ENCODE measurements at regions not wholly inside any gene's neighbourhood (a gene's known extent, or its start where the extent isn't known, plus 50 kb on each side); places are given as distances from the start of the nearest gene placed in this dataset.

- no peak for DNase-seq
Measured at GRCh38 chr2:48145845-48146452, 168.5 kb upstream of the FOXN2 start.

GRCh38 chr2:48146552-48146951, 167.9 kb upstream of the FOXN2 start:
- DNase-seq = no peak

- DNase-seq = no peak
Measured at GRCh38 chr2:48147719-48148118, 166.8 kb upstream of the FOXN2 start.

- DNase-seq = no peak
Measured at GRCh38 chr2:48148841-48149430, 165.5 kb upstream of the FOXN2 start.

GRCh38 chr2:48157150-48157549, 157.3 kb upstream of the FOXN2 start:
- no peak for DNase-seq

- DNase-seq = no peak
Measured at GRCh38 chr2:48161628-48162027, 152.9 kb upstream of the FOXN2 start.

- DNase-seq = no peak
Measured at GRCh38 chr2:48162742-48163141, 151.7 kb upstream of the FOXN2 start.

GRCh38 chr2:48165070-48165753, 149.3 kb upstream of the FOXN2 start:
- DNase-seq = no peak

- no peak for DNase-seq
Measured at GRCh38 chr2:48169141-48169592, 145.3 kb upstream of the FOXN2 start.

GRCh38 chr2:48170281-48170680, 144.2 kb upstream of the FOXN2 start:
- no peak for DNase-seq

- DNase-seq = no peak
Measured at GRCh38 chr2:48173141-48173540, 141.3 kb upstream of the FOXN2 start.

GRCh38 chr2:48174503-48174902, 140.0 kb upstream of the FOXN2 start:
- DNase-seq = no peak

- DNase-seq = no peak
Measured at GRCh38 chr2:48175254-48175653, 139.2 kb upstream of the FOXN2 start.

- no peak for DNase-seq
Measured at GRCh38 chr2:48175656-48176055, 138.8 kb upstream of the FOXN2 start.

GRCh38 chr2:48176876-48177275, 137.6 kb upstream of the FOXN2 start:
- DNase-seq = no peak

GRCh38 chr2:48178611-48179010, 135.9 kb upstream of the FOXN2 start:
- DNase-seq = no peak

GRCh38 chr2:48180557-48180956, 133.9 kb upstream of the FOXN2 start:
- no peak for DNase-seq

- DNase-seq = no peak
Measured at GRCh38 chr2:48183276-48183675, 131.2 kb upstream of the FOXN2 start.

GRCh38 chr2:48183991-48184390, 130.5 kb upstream of the FOXN2 start:
- no peak for DNase-seq

- DNase-seq = no peak
Measured at GRCh38 chr2:48187503-48187902, 127.0 kb upstream of the FOXN2 start.

GRCh38 chr2:48189552-48190228, 124.8 kb upstream of the FOXN2 start:
- DNase-seq = no peak

GRCh38 chr2:48190230-48190629, 124.3 kb upstream of the FOXN2 start:
- DNase-seq = no peak

GRCh38 chr2:48194641-48195040, 119.8 kb upstream of the FOXN2 start:
- no peak for DNase-seq

GRCh38 chr2:48195169-48195568, 119.3 kb upstream of the FOXN2 start:
- DNase-seq = no peak

Measured in NCI-H2227 treated with DMSO at 0.1 percent for 48 hours (cell line).